Activated CD8-positive, alpha-beta memory T cell treated with anti-CD3 and anti-CD28 coated beads, Interleukin-2, amount 50 U/mL, for 1 hour (primary cell): ENCODE measurements at regions not wholly inside any gene's neighbourhood (a gene's known extent, or its start where the extent isn't known, plus 50 kb on each side); places are given as distances from the start of the nearest gene placed in this dataset.

Experiments
- DNase-seq: peaks from one replicate; pipeline ENCODE4 v3.0.0-alpha.2; 2020; ENCODE audit errors: extremely low read depth

DNA sequence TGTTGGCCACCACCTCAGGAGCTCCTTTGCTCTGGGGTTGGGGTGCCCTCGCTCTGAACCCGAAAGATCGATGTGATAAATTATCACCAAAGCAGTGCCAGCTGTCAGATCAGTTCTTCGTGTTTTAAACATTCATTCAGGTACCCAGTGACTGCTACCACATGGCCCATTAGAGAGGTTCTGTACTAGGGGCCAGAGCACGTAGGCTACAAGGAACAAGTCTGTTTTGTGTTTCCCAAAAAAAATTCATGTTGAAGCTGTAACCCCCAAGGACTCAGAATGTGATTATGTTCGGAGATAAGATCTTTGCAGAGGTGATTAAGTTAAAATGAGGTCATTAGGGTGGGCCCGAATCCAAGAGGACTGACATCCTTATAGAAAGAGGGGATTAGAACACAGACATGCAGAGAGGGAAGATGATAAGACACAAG, 526.9 kb downstream of the NPHP4 start:
- DNase-seq: no peak

DNA sequence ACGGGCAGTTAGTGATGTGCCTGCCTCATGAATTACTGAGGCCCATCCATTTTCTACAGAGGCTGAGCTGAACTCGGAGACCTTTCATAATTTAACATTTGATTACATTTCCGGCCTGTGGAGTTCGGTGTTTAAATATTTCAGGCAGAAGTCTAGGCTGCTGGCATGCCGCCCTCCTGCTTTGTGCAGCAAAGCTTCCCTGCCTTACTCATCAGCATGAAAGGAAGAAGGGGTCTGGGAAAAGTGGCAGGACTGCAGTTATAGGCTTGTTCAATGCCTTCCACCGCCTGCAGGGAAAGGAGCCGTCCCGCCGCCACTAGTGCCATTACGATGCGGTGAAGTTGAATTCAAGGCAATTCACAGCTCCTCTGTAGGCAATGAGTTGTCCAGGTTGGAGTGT, 527.9 kb downstream of the NPHP4 start:
- no peak for DNase-seq

DNA sequence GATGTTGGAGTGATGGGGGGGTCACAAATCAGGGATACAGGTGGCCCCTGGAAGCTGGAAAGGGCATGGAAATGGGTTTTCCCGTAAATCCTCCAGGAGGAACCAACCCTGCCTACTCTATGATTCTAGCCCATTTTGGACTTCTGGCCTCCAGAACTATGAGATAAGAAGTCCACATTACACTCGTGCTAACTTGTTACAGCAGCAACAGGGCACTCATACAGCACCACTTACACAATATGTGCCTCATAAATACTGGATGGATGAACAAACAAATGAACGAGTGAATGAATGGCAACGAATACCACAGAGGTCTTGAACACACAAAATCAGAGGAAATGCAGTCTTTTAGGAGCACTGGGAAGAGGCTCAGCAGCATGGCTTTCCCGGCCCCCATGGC, 531.3 kb downstream of the NPHP4 start:
- no peak for DNase-seq

GRCh38 chr1:5459839-5460610, 532.2 kb downstream of the NPHP4 start:
- no peak for DNase-seq

DNA sequence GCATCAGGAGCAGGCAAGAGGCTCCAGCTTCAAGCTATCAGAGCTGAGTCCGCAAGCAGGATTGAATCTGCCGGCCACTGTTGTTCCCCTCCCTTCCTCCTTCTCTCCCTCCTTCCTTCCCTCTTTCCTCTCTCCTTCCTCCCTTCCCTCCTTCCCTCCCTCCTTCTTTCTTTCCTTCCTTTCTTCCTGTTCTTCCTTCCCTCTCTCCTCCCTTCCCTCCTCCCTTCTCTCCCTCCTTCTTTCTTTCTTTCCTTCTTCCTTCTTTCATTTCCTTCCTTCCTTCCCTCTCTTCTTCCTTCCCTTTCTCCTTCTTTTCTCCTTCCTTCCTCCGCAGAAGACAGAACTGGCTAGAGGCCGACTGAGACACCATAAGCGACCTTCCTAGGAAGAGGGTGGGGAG, 534.0 kb downstream of the NPHP4 start:
- DNase-seq: no peak

DNA sequence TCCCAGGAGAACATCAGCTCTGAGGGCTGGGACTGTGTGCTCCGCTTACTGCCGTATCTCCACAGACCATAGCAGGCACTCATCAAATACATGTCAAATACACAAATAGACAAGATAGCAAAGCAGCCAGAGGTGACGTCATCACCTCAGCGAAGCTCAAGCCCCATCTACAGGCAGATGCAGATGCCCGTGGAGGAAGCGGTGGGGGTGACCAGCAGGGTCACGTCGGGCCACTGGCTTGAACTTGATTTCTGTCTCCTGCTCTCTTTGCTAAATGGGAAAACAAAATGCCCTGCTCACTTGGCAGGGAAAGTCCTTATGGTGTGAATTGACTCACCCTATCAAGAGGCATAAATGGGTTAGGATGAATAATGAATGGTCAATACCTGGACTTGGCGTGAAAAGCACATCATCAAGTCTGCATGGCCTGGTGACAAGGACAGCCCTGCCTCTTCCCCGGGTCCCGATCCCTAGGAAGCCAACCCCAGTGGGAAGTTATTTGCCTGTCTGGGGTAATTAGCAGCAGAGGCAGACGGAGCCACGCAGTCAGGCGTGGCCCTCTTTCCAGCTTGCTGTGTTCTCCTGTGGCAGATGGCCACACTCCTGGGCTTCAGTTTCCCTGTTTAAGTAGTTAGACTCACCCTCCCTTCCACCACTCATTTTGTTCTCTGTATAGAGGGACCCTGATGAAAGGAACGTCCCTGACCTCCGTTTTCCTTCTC, 536.0 kb downstream of the NPHP4 start:
- DNase-seq: no peak

DNA sequence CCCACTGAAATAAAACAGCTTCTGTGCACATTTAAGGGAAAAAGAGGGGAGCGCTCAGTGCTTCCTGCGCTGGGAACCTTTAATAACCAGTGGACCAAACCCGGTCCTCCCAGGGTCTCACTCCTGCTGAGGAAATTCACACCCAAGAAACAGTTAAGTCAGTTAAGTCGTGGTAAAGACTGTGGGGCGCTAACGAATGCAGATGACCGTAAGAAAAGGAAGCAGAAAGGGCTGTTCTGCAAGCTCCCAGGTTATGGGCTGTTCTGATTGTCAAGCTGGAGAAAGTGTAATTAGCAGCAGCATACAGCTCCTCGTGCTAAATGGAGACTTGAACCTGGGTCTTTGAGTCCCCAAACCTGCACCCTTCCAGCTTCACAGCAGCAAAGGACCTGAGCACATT, 536.6 kb downstream of the NPHP4 start:
- DNase-seq: no peak

DNA sequence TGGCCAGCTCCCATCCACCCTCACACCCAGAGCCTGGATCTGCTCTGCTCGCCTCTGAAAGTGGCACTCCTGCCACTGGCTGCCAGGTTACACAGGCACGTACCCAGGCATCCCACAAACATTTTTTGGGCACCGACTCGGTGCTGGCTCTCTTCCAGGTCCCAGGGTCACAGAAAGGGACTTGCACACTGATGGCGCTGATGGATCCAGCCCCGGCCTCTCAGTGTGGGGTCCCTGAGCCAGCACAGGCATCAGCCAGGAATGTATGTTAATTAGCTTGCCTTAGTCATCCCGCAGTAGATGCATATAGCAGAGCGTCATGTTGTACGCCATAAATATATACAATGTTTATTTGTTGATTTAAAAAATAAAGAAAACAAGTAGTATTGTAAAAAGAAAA, 537.2 kb downstream of the NPHP4 start:
- no peak for DNase-seq

- DNase-seq: no peak
These were observed 538.9 kb downstream of the NPHP4 start for GRCh38 chr1:5453347-5453746.

DNA sequence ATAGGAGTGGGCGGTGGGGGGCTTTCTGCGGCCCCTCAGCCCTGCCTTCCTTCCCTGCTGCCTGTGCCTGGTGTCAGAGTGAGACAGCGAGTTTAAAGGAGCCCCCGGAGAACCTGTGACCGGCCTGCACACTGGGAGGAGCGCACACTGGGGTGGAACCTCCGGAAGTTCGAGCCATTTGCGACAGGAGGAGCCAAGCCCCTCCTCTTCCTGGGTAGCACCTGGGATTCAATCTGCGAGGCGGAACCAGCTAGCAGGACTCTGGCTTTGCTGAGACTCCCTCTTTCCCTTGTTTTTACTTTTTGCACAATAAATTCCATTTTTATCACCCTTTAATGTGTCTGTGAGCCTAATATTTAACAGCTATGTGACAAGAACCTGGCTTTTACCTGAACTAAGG, 540.6 kb downstream of the NPHP4 start:
- no peak for DNase-seq

GRCh38 chr1:5448486-5448885, 543.7 kb downstream of the NPHP4 start:
- no peak for DNase-seq

GRCh38 chr1:5447503-5447960, 544.7 kb downstream of the NPHP4 start:
- no peak for DNase-seq

GRCh38 chr1:5444396-5444795, 547.8 kb downstream of the NPHP4 start:
- DNase-seq: no peak

GRCh38 chr1:5436808-5437207, 555.4 kb downstream of the NPHP4 start:
- DNase-seq: no peak

DNA sequence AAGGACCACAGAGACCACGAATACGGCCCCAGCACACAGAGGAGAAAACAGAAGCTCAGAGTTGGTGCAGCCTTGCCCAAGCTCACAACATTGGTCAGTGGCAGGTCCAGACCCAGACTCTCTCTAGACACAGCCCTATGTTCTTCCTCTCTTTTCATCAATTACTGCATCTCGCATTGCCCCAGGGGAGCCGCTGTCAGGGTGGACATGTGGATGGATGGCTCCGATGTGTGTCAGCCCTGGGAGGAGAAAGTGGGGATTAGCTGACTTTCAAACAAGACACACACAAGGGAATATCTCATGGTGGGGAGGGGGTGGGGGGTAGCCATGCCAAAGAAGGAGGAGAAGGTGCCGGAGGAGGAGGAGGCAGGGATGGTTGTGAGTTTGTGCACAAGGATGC, 556.8 kb downstream of the NPHP4 start:
- no peak for DNase-seq

DNA sequence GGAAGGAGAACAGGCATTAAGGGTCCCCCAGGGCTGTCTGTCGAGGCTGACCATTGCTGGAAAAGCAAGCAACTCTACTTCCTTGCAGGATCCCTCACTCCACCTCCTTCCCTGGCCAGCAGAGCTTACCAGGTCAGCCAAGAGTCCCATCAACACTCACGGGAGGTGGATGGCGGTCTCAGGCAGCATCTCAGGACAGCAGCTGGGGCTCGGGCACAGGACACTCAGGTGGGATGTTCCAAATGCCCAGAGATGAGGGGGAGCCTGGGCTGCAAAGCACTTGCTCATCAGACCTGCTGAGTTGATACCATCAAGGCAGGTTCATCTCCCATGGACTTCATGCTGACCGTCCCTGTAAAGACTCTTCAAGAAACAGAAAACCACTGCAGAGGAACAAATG, 559.8 kb downstream of the NPHP4 start:
- DNase-seq: no peak

DNA sequence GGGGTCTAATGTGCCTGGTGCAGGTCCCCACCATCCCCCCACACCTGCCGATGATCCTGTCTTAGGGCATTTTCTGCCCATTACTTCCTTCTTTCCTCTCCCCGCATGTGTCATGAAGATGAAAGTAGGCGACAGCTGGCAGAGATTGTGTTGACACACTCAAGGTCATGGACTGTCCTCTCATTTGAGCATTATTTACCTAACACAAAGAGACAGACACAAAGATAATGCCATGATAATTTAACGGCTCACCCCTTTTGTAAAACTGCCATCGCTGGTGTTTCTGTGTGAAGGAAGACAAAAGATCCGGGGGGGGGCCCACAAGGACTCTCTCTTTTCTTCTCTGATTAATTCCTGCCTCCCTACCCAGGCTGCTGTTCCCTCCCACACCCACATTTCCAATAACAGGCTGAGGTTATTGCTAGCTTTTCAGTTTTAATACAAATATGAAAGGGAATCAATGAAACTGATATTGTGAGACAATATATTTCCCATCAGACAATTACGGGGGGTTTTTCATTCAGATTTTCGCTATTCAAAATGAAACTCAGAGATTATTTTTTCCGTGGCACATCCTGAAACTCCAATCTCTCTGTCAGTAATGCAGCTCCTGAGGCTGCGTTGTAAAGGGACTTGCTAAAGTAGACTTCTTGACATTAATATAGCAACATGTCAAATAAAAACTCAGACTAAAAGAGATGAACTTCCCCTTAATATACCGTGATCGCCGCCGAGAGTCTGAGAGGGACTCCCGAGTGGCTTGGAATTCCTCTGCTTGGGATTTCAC, 561.1 kb downstream of the NPHP4 start:
- no peak for DNase-seq

GRCh38 chr1:5430136-5430535, 562.1 kb downstream of the NPHP4 start:
- DNase-seq: no peak

GRCh38 chr1:5428351-5428750, 563.9 kb downstream of the NPHP4 start:
- no peak for DNase-seq

- no peak for DNase-seq
These were observed 565.1 kb downstream of the NPHP4 start for GRCh38 chr1:5427026-5427613.

- DNase-seq: no peak
These were observed 567.2 kb downstream of the NPHP4 start for GRCh38 chr1:5424802-5425703.
